ENCODE measurements at regions not wholly inside any gene's neighbourhood (a gene's known extent, or its start where the extent isn't known, plus 50 kb on each side); places are given as distances from the start of the nearest gene placed in this dataset.
"Not testable (repeated sequence)": the region's sequence is repeated elsewhere in the genome, so short reads cannot be mapped to it uniquely, and the experiment has no call there.

DNA sequence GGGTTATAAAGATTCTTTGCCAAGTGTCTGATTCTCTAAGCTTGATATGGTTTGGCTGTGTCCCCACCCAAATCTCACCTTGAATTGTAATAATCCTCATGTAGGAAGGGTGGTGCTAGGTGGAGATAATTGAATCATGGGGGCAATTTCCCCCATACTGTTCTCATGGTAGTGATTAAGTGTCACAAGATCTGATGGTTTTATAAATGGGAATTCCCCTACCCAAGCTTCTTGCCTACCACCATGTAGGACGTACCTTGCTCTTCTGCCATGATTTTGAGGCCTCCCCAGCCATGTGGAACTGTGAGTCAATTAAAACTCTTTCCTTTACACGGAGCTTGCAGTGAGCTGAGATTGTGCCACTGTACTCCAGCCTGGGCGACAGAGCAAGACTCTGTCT lies 524.6 kb downstream of the RNF144A start:
- H4K91ac ChIP-seq (ENCODE audit: low read depth, low read length, poor library complexity); H2BK120ac ChIP-seq (ENCODE audit: low read depth, low read length); H3K18ac ChIP-seq (ENCODE audit: low read length); H3K9me3 ChIP-seq (replicated peaks in 1 of 2; ENCODE audit: control insufficient read depth in 2 of 2, insufficient read depth in 1 of 2, low read depth in 1 of 2, low read length in 2 of 2); H3K23ac ChIP-seq (ENCODE audit: low read depth, low read length, poor library complexity); H3K79me1 ChIP-seq (ENCODE audit: low read depth, low read length); H2AK5ac ChIP-seq (ENCODE audit: low read depth, low read length); H3K4ac ChIP-seq (ENCODE audit: low read length); H3K14ac ChIP-seq (ENCODE audit: low read length); H3K27me3 ChIP-seq (ENCODE audit: control insufficient read depth in 3 of 3, insufficient read depth in 3 of 3, low read depth in 1 of 3, low read length in 3 of 3); H3K27ac ChIP-seq (replicated peaks; ENCODE audit: low read length); H4K8ac ChIP-seq (ENCODE audit: low read depth, low read length); H2BK15ac ChIP-seq (ENCODE audit: low read length); H3K4me3 ChIP-seq (ENCODE audit: low read length in 2 of 2); H2BK5ac ChIP-seq (ENCODE audit: low read length); H3K4me1 ChIP-seq (ENCODE audit: control insufficient read depth in 2 of 2, insufficient read depth in 1 of 2, low read depth in 1 of 2, low read length in 2 of 2); H2AFZ ChIP-seq (ENCODE audit: low read length); H3K36me3 ChIP-seq (replicated peaks in 1 of 2; ENCODE audit: control insufficient read depth in 2 of 2, insufficient read depth in 2 of 2, low read length in 2 of 2); H3K4me2 ChIP-seq (ENCODE audit: insufficient read depth, low read length, poor library complexity, severe bottlenecking); DNase-seq (ENCODE audit: low spot score); H2BK12ac ChIP-seq (ENCODE audit: low read length); H3K9ac ChIP-seq (ENCODE audit: low read depth, low read length, poor library complexity): not testable (repeated sequence)
- no CpG with 5 or more reads among the region's 3 CpGs for WGBS, 2 donors (ENCODE audit: extremely low coverage in 2 of 2, insufficient read length in 2 of 2, insufficient replicate concordance in 1 of 2)

DNA sequence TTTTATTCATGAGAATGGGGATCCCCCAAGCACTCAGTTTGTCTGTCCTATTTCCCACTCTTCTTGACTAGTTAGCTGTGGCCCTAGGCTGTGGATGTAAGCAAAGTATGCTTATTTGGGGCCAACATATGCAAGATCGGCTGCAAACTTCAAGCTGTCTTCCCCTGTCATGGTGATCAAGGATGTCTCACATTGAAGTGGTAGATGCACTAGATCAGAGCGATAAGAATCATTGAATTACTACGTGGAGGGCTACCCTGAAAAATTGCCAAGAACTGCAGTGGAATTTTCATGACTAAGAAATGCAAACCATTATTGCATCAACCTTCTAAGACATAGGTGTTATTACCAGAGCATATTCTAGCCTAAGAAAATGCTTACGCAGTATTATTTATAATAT lies 527.4 kb downstream of the RNF144A start:
- no peak overlapping the region for H3K9ac ChIP-seq (ENCODE audit: low read depth, low read length, poor library complexity)
- no peak overlapping the region for H3K18ac ChIP-seq (ENCODE audit: low read length)
- H3K14ac ChIP-seq (ENCODE audit: low read length): no peak overlapping the region
- no peaks in the 10 kb centered on the region for H3K36me3 ChIP-seq (replicated peaks in 1 of 2; ENCODE audit: control insufficient read depth in 2 of 2, insufficient read depth in 2 of 2, low read length in 2 of 2)
- no peak overlapping the region for H3K4me2 ChIP-seq (ENCODE audit: insufficient read depth, low read length, poor library complexity, severe bottlenecking)
- H3K4me1 ChIP-seq (ENCODE audit: control insufficient read depth in 2 of 2, insufficient read depth in 1 of 2, low read depth in 1 of 2, low read length in 2 of 2): peaks cover 0 to 1% of the 10 kb centered on the region in 2 donors
- no CpG with 5 or more reads among the region's 4 CpGs for WGBS, 2 donors (ENCODE audit: extremely low coverage in 2 of 2, insufficient read length in 2 of 2, insufficient replicate concordance in 1 of 2)
- no peak overlapping the region for H3K4ac ChIP-seq (ENCODE audit: low read length)
- no peak overlapping the region for H2BK120ac ChIP-seq (ENCODE audit: low read depth, low read length)
- no peak overlapping the region for H3K23ac ChIP-seq (ENCODE audit: low read depth, low read length, poor library complexity)
- no peak overlapping the region for H3K4me3 ChIP-seq (ENCODE audit: low read length in 2 of 2)
- H3K9me3 ChIP-seq (replicated peaks in 1 of 2; ENCODE audit: control insufficient read depth in 2 of 2, insufficient read depth in 1 of 2, low read depth in 1 of 2, low read length in 2 of 2): no peaks in the 10 kb centered on the region
- no peak overlapping the region for H4K91ac ChIP-seq (ENCODE audit: low read depth, low read length, poor library complexity)
- H2BK12ac ChIP-seq (ENCODE audit: low read length): no peak overlapping the region
- no peak for DNase-seq (ENCODE audit: low spot score)
- H2BK5ac ChIP-seq (ENCODE audit: low read length): no peak overlapping the region
- H4K8ac ChIP-seq (ENCODE audit: low read depth, low read length): no peak overlapping the region
- H2AK5ac ChIP-seq (ENCODE audit: low read depth, low read length): no peak overlapping the region
- H3K79me1 ChIP-seq (ENCODE audit: low read depth, low read length): no peaks in the 10 kb centered on the region
- H3K27ac ChIP-seq (replicated peaks; ENCODE audit: low read length): no peak overlapping the region
- no peaks in the 10 kb centered on the region for H3K27me3 ChIP-seq (ENCODE audit: control insufficient read depth in 3 of 3, insufficient read depth in 3 of 3, low read depth in 1 of 3, low read length in 3 of 3)
- no peak overlapping the region for H2BK15ac ChIP-seq (ENCODE audit: low read length)
- H2AFZ ChIP-seq (ENCODE audit: low read length): no peak overlapping the region

DNA sequence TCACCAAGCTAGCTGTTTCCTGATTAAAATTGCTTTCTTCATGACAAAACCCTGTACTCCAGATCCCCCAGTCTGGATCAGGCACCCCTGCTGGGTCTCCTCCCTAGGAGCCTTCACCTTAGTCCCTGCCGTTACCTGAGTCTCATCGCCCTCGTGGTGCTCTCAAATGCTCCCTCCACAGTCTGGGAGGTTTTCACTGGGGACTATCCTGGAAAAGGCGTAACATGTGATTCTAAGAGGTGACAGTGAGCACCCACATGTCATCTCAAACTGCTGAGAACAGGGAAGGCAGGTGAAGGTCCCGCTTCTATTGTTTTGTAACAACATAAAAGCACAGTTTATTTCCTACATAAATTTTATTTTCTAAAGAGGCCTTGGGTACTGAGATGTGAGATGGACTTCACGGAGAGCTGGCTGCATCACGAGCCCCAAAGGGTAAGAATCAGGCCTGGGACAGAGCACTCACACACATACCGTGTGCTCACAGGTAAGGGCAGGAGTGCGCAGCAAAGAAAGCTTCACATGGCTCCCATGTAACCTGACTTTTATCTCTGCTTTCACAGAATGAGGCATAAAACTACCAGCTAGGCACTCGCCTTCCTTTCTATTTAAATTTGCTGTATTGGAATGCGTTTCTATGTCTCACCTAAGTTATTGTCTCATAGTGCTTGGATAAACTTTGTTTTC lies 531.5 kb downstream of the RNF144A start:
- Histone ChIP-seq H2BK12ac (ENCODE audit: low read length) (no peak overlapping the region), H3K14ac (ENCODE audit: low read length) (no peak overlapping the region), H3K4me2 (ENCODE audit: insufficient read depth, low read length, poor library complexity, severe bottlenecking) (no peak overlapping the region), H2AK5ac (ENCODE audit: low read depth, low read length) (no peak overlapping the region), H2BK120ac (ENCODE audit: low read depth, low read length) (no peak overlapping the region), H3K23ac (ENCODE audit: low read depth, low read length, poor library complexity) (no peak overlapping the region), H3K27ac (replicated peaks; ENCODE audit: low read length) (no peak overlapping the region), H2AFZ (ENCODE audit: low read length) (no peak overlapping the region), H3K27me3 (ENCODE audit: control insufficient read depth in 3 of 3, insufficient read depth in 3 of 3, low read depth in 1 of 3, low read length in 3 of 3) (no peaks in the 10 kb centered on the region), H3K9ac (ENCODE audit: low read depth, low read length, poor library complexity) (no peak overlapping the region), H2BK15ac (ENCODE audit: low read length) (no peak overlapping the region), H2BK5ac (ENCODE audit: low read length) (no peak overlapping the region), H3K4me3 (ENCODE audit: low read length in 2 of 2) (no peak overlapping the region), H4K8ac (ENCODE audit: low read depth, low read length) (no peak overlapping the region), H4K91ac (ENCODE audit: low read depth, low read length, poor library complexity) (no peak overlapping the region), H3K79me1 (ENCODE audit: low read depth, low read length) (no peaks in the 10 kb centered on the region), H3K4me1 (ENCODE audit: control insufficient read depth in 2 of 2, insufficient read depth in 1 of 2, low read depth in 1 of 2, low read length in 2 of 2) (peaks cover 0 to 5% of the 10 kb centered on the region in 2 donors), H3K4ac (ENCODE audit: low read length) (no peak overlapping the region), H3K18ac (ENCODE audit: low read length) (no peak overlapping the region), H3K9me3 (replicated peaks in 1 of 2; ENCODE audit: control insufficient read depth in 2 of 2, insufficient read depth in 1 of 2, low read depth in 1 of 2, low read length in 2 of 2) (no peaks in the 10 kb centered on the region), H3K36me3 (replicated peaks in 1 of 2; ENCODE audit: control insufficient read depth in 2 of 2, insufficient read depth in 2 of 2, low read length in 2 of 2) (no peaks in the 10 kb centered on the region)
- DNase-seq (ENCODE audit: low spot score): no peak
- no CpG with 5 or more reads among the region's 11 CpGs for WGBS, 2 donors (ENCODE audit: extremely low coverage in 2 of 2, insufficient read length in 2 of 2, insufficient replicate concordance in 1 of 2)

DNA sequence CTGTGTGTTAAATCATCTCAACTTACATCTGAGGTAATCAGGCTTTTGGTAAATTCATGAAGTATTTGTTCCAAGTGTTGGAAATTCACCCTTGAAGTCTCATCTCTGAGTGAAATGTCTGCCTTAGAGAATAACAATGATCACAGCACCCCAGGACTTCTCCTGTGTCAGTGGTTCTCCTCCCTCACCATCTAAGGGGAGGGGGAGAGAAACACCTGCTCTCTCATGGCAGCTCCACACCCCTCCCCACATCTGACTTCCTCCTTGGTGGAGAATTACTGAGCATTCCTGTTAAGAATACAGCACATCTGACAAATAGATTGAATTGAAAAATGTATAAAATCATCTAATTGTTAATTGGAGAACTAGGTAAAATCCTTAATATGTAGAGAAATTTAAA lies 532.1 kb downstream of the RNF144A start:
- H3K27ac ChIP-seq (replicated peaks; ENCODE audit: low read length): no peak overlapping the region
- H3K79me1 ChIP-seq (ENCODE audit: low read depth, low read length): no peaks in the 10 kb centered on the region
- no peak overlapping the region for H3K4me3 ChIP-seq (ENCODE audit: low read length in 2 of 2)
- no peaks in the 10 kb centered on the region for H3K36me3 ChIP-seq (replicated peaks in 1 of 2; ENCODE audit: control insufficient read depth in 2 of 2, insufficient read depth in 2 of 2, low read length in 2 of 2)
- H3K9ac ChIP-seq (ENCODE audit: low read depth, low read length, poor library complexity): no peak overlapping the region
- no peak overlapping the region for H2BK15ac ChIP-seq (ENCODE audit: low read length)
- H2AFZ ChIP-seq (ENCODE audit: low read length): no peak overlapping the region
- no peak overlapping the region for H3K4me2 ChIP-seq (ENCODE audit: insufficient read depth, low read length, poor library complexity, severe bottlenecking)
- no peak overlapping the region for H3K14ac ChIP-seq (ENCODE audit: low read length)
- no peak overlapping the region for H2BK5ac ChIP-seq (ENCODE audit: low read length)
- no peak overlapping the region for H2BK120ac ChIP-seq (ENCODE audit: low read depth, low read length)
- H3K23ac ChIP-seq (ENCODE audit: low read depth, low read length, poor library complexity): no peak overlapping the region
- no peaks in the 10 kb centered on the region for H3K9me3 ChIP-seq (replicated peaks in 1 of 2; ENCODE audit: control insufficient read depth in 2 of 2, insufficient read depth in 1 of 2, low read depth in 1 of 2, low read length in 2 of 2)
- H2AK5ac ChIP-seq (ENCODE audit: low read depth, low read length): no peak overlapping the region
- no peak overlapping the region for H2BK12ac ChIP-seq (ENCODE audit: low read length)
- no peak overlapping the region for H3K4ac ChIP-seq (ENCODE audit: low read length)
- no peak overlapping the region for H4K91ac ChIP-seq (ENCODE audit: low read depth, low read length, poor library complexity)
- H4K8ac ChIP-seq (ENCODE audit: low read depth, low read length): no peak overlapping the region
- DNase-seq (ENCODE audit: low spot score): no peak
- H3K18ac ChIP-seq (ENCODE audit: low read length): no peak overlapping the region
- H3K27me3 ChIP-seq (ENCODE audit: control insufficient read depth in 3 of 3, insufficient read depth in 3 of 3, low read depth in 1 of 3, low read length in 3 of 3): no peaks in the 10 kb centered on the region
- H3K4me1 ChIP-seq (ENCODE audit: control insufficient read depth in 2 of 2, insufficient read depth in 1 of 2, low read depth in 1 of 2, low read length in 2 of 2): peaks cover 0 to 5% of the 10 kb centered on the region in 2 donors

Data from neuronal stem cell (in vitro differentiated cells).